Bronchial epithelial cell (primary cell): ENCODE measurements at regions not wholly inside any gene's neighbourhood (a gene's known extent, or its start where the extent isn't known, plus 50 kb on each side); places are given as distances from the start of the nearest gene placed in this dataset.

ENCODE experiments used
- DNase-seq: peaks from one replicate; pipeline ENCODE4 v3.0.0-alpha.2; 2010; ENCODE audit warnings: low read depth
- FAIRE-seq: peaks from 2 replicates; lab custom pipeline; 2011; peaks lifted over from hg19 to GRCh38; lab: Jason Lieb, UNC
- H3K27me3 ChIP-seq: 2 replicates; pipeline ENCODE4 v1.5.1; 2011; ENCODE audit warnings: low read length; ENCODE audit not compliant: control insufficient read depth, insufficient read depth
- H3K36me3 ChIP-seq: 2 replicates; pipeline ENCODE4 v1.5.1; 2011; ENCODE audit warnings: low read length; ENCODE audit not compliant: control insufficient read depth, insufficient read depth
- H3K4me3 ChIP-seq: 2 replicates; pipeline ENCODE4 v1.5.1; 2011; ENCODE audit warnings: mild to moderate bottlenecking, low read depth, low read length, control low read depth
- TF ChIP-seq, protein P1 (sequence below): IDR thresholded peaks from 2 replicates; pipeline ENCODE4 v1.5.1; 2011; ENCODE audit warnings: mild to moderate bottlenecking, moderate library complexity, low read length, control low read depth, inconsistent platforms; ENCODE audit not compliant: insufficient read depth, severe bottlenecking

DNA sequence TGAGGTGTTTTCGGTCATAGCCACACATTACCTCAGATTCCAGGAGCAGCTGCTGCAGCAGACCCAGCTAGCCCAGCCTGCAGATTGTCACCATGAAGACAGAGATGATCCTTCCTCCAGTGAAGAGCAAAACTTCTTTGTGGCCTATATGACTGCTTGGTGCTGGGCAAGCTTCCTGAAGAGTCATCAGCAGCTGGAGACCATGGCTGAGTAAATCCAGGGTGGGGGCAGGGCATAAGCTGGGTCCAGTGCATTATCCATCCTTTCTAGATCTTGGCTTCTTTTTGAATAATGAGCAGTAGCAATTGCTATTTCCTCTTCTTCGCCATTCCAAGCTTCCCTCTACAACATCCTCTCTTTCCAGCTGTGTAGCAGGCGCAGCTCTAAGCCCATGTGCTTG, 373.1 kb upstream of the DDHD1 start:
- TF ChIP-seq, protein P1, sequence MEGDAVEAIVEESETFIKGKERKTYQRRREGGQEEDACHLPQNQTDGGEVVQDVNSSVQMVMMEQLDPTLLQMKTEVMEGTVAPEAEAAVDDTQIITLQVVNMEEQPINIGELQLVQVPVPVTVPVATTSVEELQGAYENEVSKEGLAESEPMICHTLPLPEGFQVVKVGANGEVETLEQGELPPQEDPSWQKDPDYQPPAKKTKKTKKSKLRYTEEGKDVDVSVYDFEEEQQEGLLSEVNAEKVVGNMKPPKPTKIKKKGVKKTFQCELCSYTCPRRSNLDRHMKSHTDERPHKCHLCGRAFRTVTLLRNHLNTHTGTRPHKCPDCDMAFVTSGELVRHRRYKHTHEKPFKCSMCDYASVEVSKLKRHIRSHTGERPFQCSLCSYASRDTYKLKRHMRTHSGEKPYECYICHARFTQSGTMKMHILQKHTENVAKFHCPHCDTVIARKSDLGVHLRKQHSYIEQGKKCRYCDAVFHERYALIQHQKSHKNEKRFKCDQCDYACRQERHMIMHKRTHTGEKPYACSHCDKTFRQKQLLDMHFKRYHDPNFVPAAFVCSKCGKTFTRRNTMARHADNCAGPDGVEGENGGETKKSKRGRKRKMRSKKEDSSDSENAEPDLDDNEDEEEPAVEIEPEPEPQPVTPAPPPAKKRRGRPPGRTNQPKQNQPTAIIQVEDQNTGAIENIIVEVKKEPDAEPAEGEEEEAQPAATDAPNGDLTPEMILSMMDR = no peak
- Histone ChIP-seq H3K27me3 (no peaks in the 10 kb centered on the region), H3K36me3 (no peaks in the 10 kb centered on the region), H3K4me3 (no peak overlapping the region)
- DNase-seq (no peak), FAIRE-seq (peak; percentile 64)

DNA sequence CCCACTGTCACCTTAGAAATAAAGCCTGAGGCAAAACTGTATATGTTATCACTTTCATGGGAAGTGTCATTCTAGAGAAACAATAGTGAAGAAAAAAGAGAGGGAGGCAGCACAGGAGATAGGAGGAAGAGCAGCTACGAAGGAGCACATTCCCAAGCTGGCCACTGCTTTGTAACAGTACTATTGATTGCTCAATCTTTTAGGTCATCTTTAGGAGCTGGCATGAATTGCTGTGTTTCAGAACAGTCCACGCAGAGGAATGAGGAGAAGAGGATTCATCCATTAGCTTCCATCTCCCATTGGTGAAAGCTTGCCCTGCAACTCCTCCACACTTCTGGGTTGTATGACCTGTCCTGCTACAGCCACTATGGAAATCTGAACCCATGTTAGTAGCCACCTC, 372.5 kb upstream of the DDHD1 start:
- Histone ChIP-seq H3K27me3 (no peaks in the 10 kb centered on the region), H3K4me3 (no peak overlapping the region), H3K36me3 (no peaks in the 10 kb centered on the region)
- TF ChIP-seq, protein P1 = no peak
- DNase-seq (no peak), FAIRE-seq (peak; percentile 76)

- no peak overlapping the region for H3K4me3 ChIP-seq
- no peaks in the 10 kb centered on the region for H3K36me3 ChIP-seq
- no peaks in the 10 kb centered on the region for H3K27me3 ChIP-seq
- no peak for FAIRE-seq
- TF ChIP-seq, protein P1 = no peak
- no peak for DNase-seq
Measured at GRCh38 chr14:53524391-53524790, 371.3 kb upstream of the DDHD1 start.

DNA sequence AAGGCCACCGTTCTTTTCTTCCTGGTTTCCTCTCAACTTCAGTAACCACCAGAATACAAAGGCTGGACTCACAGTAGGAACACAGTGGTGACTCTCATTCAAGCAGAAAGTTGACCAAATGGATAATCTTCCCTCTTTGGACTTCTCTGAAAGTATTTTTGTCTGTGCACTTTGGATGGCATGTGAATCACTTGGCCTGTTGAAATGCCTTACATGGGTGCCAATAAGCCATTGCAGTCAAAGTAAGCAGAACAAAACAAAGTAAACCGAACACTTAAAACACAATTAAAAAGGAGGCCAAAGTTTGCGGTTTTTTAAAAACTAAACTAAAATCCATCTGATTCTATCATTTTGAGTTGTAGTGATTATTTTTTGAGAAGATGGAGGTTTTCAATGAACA, 370.1 kb upstream of the DDHD1 start:
- FAIRE-seq (no peak), DNase-seq (no peak)
- TF ChIP-seq, protein P1 = no peak
- Histone ChIP-seq H3K4me3 (no peak overlapping the region), H3K36me3 (no peaks in the 10 kb centered on the region), H3K27me3 (no peaks in the 10 kb centered on the region)

GRCh38 chr14:53520078-53520928, 367.2 kb upstream of the DDHD1 start:
- no peak for DNase-seq
- Histone ChIP-seq H3K27me3 (no peaks in the 10 kb centered on the region), H3K4me3 (no peak overlapping the region), H3K36me3 (no peaks in the 10 kb centered on the region)
- TF ChIP-seq, protein P1 = no peak
- FAIRE-seq = peak; percentile 47
